22Rv1 (cell line): ENCODE measurements at regions not wholly inside any gene's neighbourhood (a gene's known extent, or its start where the extent isn't known, plus 50 kb on each side); places are given as distances from the start of the nearest gene placed in this dataset.

Experiments
- H3K27ac ChIP-seq: fragments of 450-650 bp; 2 replicates; pipeline ENCODE4 v1.5.1; 2017
- CTCF ChIP-seq: fragments of 450-650 bp; IDR thresholded peaks from 2 replicates; pipeline ENCODE4 v1.5.1; 2017; ENCODE audit warnings: mild to moderate bottlenecking
- ZFX ChIP-seq: fragments of 450-650 bp; IDR thresholded peaks from 2 replicates; pipeline ENCODE4 v1.6.1; 2017; ENCODE audit warnings: antibody characterized with exemption, borderline replicate concordance

GRCh38 chr12:9335867-9336266 is 127.7 kb upstream of the PZP start:
- TF ChIP-seq ZFX, result no peak
- no peak for TF ChIP-seq CTCF
- H3K27ac ChIP-seq, result no peak overlapping the region

GRCh38 chr12:9334964-9335363 is 126.8 kb upstream of the PZP start:
- TF ChIP-seq ZFX (no peak), CTCF (no peak)
- H3K27ac ChIP-seq, result no peak overlapping the region

- TF ChIP-seq ZFX (no peak), CTCF (no peak)
- H3K27ac ChIP-seq, result no peak overlapping the region
Measured at GRCh38 chr12:9334041-9334692, 126.0 kb upstream of the PZP start.

- TF ChIP-seq CTCF (no peak), ZFX (no peak)
- H3K27ac ChIP-seq, result no peak overlapping the region
Measured at GRCh38 chr12:9333161-9333560, 125.0 kb upstream of the PZP start.

- H3K27ac ChIP-seq, result no peak overlapping the region
- TF ChIP-seq CTCF (no peak), ZFX (no peak)
Measured at GRCh38 chr12:9332564-9332963, 124.4 kb upstream of the PZP start.

- no peak overlapping the region for H3K27ac ChIP-seq
- TF ChIP-seq ZFX (no peak), CTCF (peak; percentile 100)
Measured at GRCh38 chr12:9331218-9331626, 123.0 kb upstream of the PZP start.

GRCh38 chr12:9329019-9329418 is 120.8 kb upstream of the PZP start:
- no peak for TF ChIP-seq CTCF
- no peak overlapping the region for H3K27ac ChIP-seq
